ENCODE measurements at regions not wholly inside any gene's neighbourhood (a gene's known extent, or its start where the extent isn't known, plus 50 kb on each side); places are given as distances from the start of the nearest gene placed in this dataset.

GRCh38 chr13:40028446-40028845 lies 373.0 kb downstream of the COG6 start:
- Mint-ChIP-seq H3K4me1 (peaks cover 6 to 34% (median 22%) of the 10 kb centered on the region in 7 donors), H3K4me3 (no peak overlapping the region), H3K9me3 (peaks cover 0 to 4% (median 0%) of the 10 kb centered on the region in 11 donors), H3K27ac (no peak overlapping the region), H3K27me3 (peaks cover 0 to 35% (median 0%) of the 10 kb centered on the region in 5 donors), H3K36me3 (peaks cover 0 to 8% (median 0%) of the 10 kb centered on the region in 5 donors)
- H3K27ac ChIP-seq (ENCODE audit: low read depth, low read length), result no peak overlapping the region
- intact Hi-C loops (cut with micrococcal nuclease), result loop anchor here in 1 of 2 donors (5.0 kb wide), 5 partner anchors 34 to 454 kb away; no protein-coding TSS in a partner anchor
- ChIA-PET POLR2A (no interaction called here), CTCF (no interaction called here)
- ATAC-seq, result no peak
- no peaks in the 10 kb centered on the region for H3K27me3 ChIP-seq (ENCODE audit: control insufficient read depth in 2 of 2, insufficient read depth in 2 of 2, low read length in 2 of 2)
- no peak overlapping the region for H3K4me3 ChIP-seq (ENCODE audit: low read length)
- no peak for DNase-seq
- H3K4me1 ChIP-seq (ENCODE audit: control insufficient read depth in 2 of 2, insufficient read depth in 2 of 2, low read length in 2 of 2), result peaks cover 0 to 10% of the 10 kb centered on the region in 2 donors
- H3K9me3 ChIP-seq (ENCODE audit: control insufficient read depth in 2 of 3, low read length in 3 of 3), result no peaks in the 10 kb centered on the region
- H3K36me3 ChIP-seq (ENCODE audit: control insufficient read depth in 2 of 3, insufficient read depth in 3 of 3, low read length in 3 of 3), result no peaks in the 10 kb centered on the region

- peaks cover 6 to 19% (median 13%) of the 10 kb centered on the region in 7 donors for H3K4me1 Mint-ChIP-seq
- no peaks in the 10 kb centered on the region for H3K9me3 ChIP-seq (ENCODE audit: control insufficient read depth in 2 of 3, low read length in 3 of 3)
- H3K4me3 Mint-ChIP-seq, result no peak overlapping the region
- peaks cover 0 to 8% of the 10 kb centered on the region in 2 donors for H3K4me1 ChIP-seq (ENCODE audit: control insufficient read depth in 2 of 2, insufficient read depth in 2 of 2, low read length in 2 of 2)
- DNase-seq (no peak), ATAC-seq (no peak)
- ChIA-PET POLR2A (no interaction called here), CTCF (no interaction called here)
- intact Hi-C loops (cut with micrococcal nuclease), result no loop called here
- no peaks in the 10 kb centered on the region for H3K36me3 ChIP-seq (ENCODE audit: control insufficient read depth in 2 of 3, insufficient read depth in 3 of 3, low read length in 3 of 3)
- peaks cover 0 to 8% (median 0%) of the 10 kb centered on the region in 5 donors for H3K36me3 Mint-ChIP-seq
- no peak overlapping the region for H3K27ac Mint-ChIP-seq
- H3K27ac ChIP-seq (ENCODE audit: low read depth, low read length), result no peak overlapping the region
- H3K4me3 ChIP-seq (ENCODE audit: low read length), result no peak overlapping the region
- peaks cover 0 to 17% (median 0%) of the 10 kb centered on the region in 5 donors for H3K27me3 Mint-ChIP-seq
- H3K9me3 Mint-ChIP-seq, result peaks cover 0 to 4% (median 0%) of the 10 kb centered on the region in 11 donors
- no peaks in the 10 kb centered on the region for H3K27me3 ChIP-seq (ENCODE audit: control insufficient read depth in 2 of 2, insufficient read depth in 2 of 2, low read length in 2 of 2)
Measured at GRCh38 chr13:40031031-40031430, 375.6 kb downstream of the COG6 start.

- H3K27me3 Mint-ChIP-seq, result peaks cover 0 to 52% (median 0%) of the 10 kb centered on the region in 5 donors
- DNase-seq, result no peak
- no peak for ATAC-seq
- ChIA-PET CTCF (no interaction called here), POLR2A (no interaction called here)
- H3K9me3 Mint-ChIP-seq, result peaks cover 0 to 4% (median 0%) of the 10 kb centered on the region in 11 donors
- H3K4me3 Mint-ChIP-seq, result no peak overlapping the region
- Histone ChIP-seq H3K27me3 (ENCODE audit: control insufficient read depth in 2 of 2, insufficient read depth in 2 of 2, low read length in 2 of 2) (no peaks in the 10 kb centered on the region), H3K27ac (ENCODE audit: low read depth, low read length) (no peak overlapping the region), H3K36me3 (ENCODE audit: control insufficient read depth in 2 of 3, insufficient read depth in 3 of 3, low read length in 3 of 3) (no peaks in the 10 kb centered on the region), H3K4me3 (ENCODE audit: low read length) (no peak overlapping the region), H3K4me1 (ENCODE audit: control insufficient read depth in 2 of 2, insufficient read depth in 2 of 2, low read length in 2 of 2) (no peaks in the 10 kb centered on the region), H3K9me3 (ENCODE audit: control insufficient read depth in 2 of 3, low read length in 3 of 3) (no peaks in the 10 kb centered on the region)
- peaks cover 0 to 5% (median 0%) of the 10 kb centered on the region in 5 donors for H3K36me3 Mint-ChIP-seq
- no peak overlapping the region for H3K27ac Mint-ChIP-seq
- H3K4me1 Mint-ChIP-seq, result no peaks in the 10 kb centered on the region
- intact Hi-C loops (cut with micrococcal nuclease), result no loop called here
Measured at GRCh38 chr13:40039061-40039460, 383.6 kb downstream of the COG6 start.

- Histone ChIP-seq H3K4me1 (ENCODE audit: control insufficient read depth in 2 of 2, insufficient read depth in 2 of 2, low read length in 2 of 2) (no peaks in the 10 kb centered on the region), H3K4me3 (ENCODE audit: low read length) (no peak overlapping the region), H3K27me3 (ENCODE audit: control insufficient read depth in 2 of 2, insufficient read depth in 2 of 2, low read length in 2 of 2) (no peaks in the 10 kb centered on the region), H3K27ac (ENCODE audit: low read depth, low read length) (no peak overlapping the region), H3K9me3 (ENCODE audit: control insufficient read depth in 2 of 3, low read length in 3 of 3) (no peaks in the 10 kb centered on the region), H3K36me3 (ENCODE audit: control insufficient read depth in 2 of 3, insufficient read depth in 3 of 3, low read length in 3 of 3) (no peaks in the 10 kb centered on the region)
- Mint-ChIP-seq H3K9me3 (peaks cover 0 to 4% (median 0%) of the 10 kb centered on the region in 11 donors), H3K36me3 (peaks cover 0 to 1% (median 0%) of the 10 kb centered on the region in 5 donors), H3K4me1 (peaks cover 0 to 3% (median 0%) of the 10 kb centered on the region in 7 donors), H3K27ac (no peak overlapping the region), H3K4me3 (no peak overlapping the region), H3K27me3 (peaks cover 0 to 60% (median 5%) of the 10 kb centered on the region in 5 donors)
- no peak for ATAC-seq
- ChIA-PET CTCF (no interaction called here), POLR2A (no interaction called here)
- intact Hi-C loops (cut with micrococcal nuclease), result no loop called here
- DNase-seq, result no peak
Measured at GRCh38 chr13:40042991-40043390, 387.5 kb downstream of the COG6 start.

GRCh38 chr13:40043764-40044163 lies 388.3 kb downstream of the COG6 start:
- intact Hi-C loops (cut with micrococcal nuclease), result no loop called here
- Mint-ChIP-seq H3K4me3 (no peak overlapping the region), H3K27ac (no peak overlapping the region), H3K27me3 (peaks cover 0 to 56% (median 5%) of the 10 kb centered on the region in 5 donors), H3K36me3 (peaks cover 0 to 1% (median 0%) of the 10 kb centered on the region in 5 donors), H3K9me3 (peaks cover 0 to 4% (median 0%) of the 10 kb centered on the region in 11 donors), H3K4me1 (peaks cover 0 to 9% (median 3%) of the 10 kb centered on the region in 7 donors)
- H3K27me3 ChIP-seq (ENCODE audit: control insufficient read depth in 2 of 2, insufficient read depth in 2 of 2, low read length in 2 of 2), result no peaks in the 10 kb centered on the region
- DNase-seq (no peak), ATAC-seq (no peak)
- POLR2A ChIA-PET, result interaction anchor here (0.6 kb wide), 1 partner anchor 70 kb away, joined by 3 read pairs; no protein-coding TSS in a partner anchor
- no peak overlapping the region for H3K4me3 ChIP-seq (ENCODE audit: low read length)
- CTCF ChIA-PET, result no interaction called here
- no peaks in the 10 kb centered on the region for H3K4me1 ChIP-seq (ENCODE audit: control insufficient read depth in 2 of 2, insufficient read depth in 2 of 2, low read length in 2 of 2)
- no peaks in the 10 kb centered on the region for H3K9me3 ChIP-seq (ENCODE audit: control insufficient read depth in 2 of 3, low read length in 3 of 3)
- H3K27ac ChIP-seq (ENCODE audit: low read depth, low read length), result no peak overlapping the region
- no peaks in the 10 kb centered on the region for H3K36me3 ChIP-seq (ENCODE audit: control insufficient read depth in 2 of 3, insufficient read depth in 3 of 3, low read length in 3 of 3)

GRCh38 chr13:40047322-40047771 lies 391.9 kb downstream of the COG6 start:
- H3K27ac ChIP-seq (ENCODE audit: low read depth, low read length), result no peak overlapping the region
- H3K27ac Mint-ChIP-seq, result no peak overlapping the region
- no peaks in the 10 kb centered on the region for H3K27me3 ChIP-seq (ENCODE audit: control insufficient read depth in 2 of 2, insufficient read depth in 2 of 2, low read length in 2 of 2)
- H3K36me3 ChIP-seq (ENCODE audit: control insufficient read depth in 2 of 3, insufficient read depth in 3 of 3, low read length in 3 of 3), result no peaks in the 10 kb centered on the region
- peaks cover 0 to 46% (median 5%) of the 10 kb centered on the region in 5 donors for H3K27me3 Mint-ChIP-seq
- H3K4me3 ChIP-seq (ENCODE audit: low read length), result no peak overlapping the region
- CTCF ChIA-PET, result no interaction called here
- POLR2A ChIA-PET, result interaction anchor here (0.7 kb wide), 1 partner anchor 70 kb away, joined by 3 read pairs; no protein-coding TSS in a partner anchor
- no peak overlapping the region for H3K4me3 Mint-ChIP-seq
- no peaks in the 10 kb centered on the region for H3K4me1 ChIP-seq (ENCODE audit: control insufficient read depth in 2 of 2, insufficient read depth in 2 of 2, low read length in 2 of 2)
- peaks cover 0 to 9% (median 3%) of the 10 kb centered on the region in 7 donors for H3K4me1 Mint-ChIP-seq
- no peak for DNase-seq
- intact Hi-C loops (cut with micrococcal nuclease), result no loop called here
- no peaks in the 10 kb centered on the region for H3K9me3 ChIP-seq (ENCODE audit: control insufficient read depth in 2 of 3, low read length in 3 of 3)
- ATAC-seq, result no peak
- peaks cover 0 to 4% (median 0%) of the 10 kb centered on the region in 5 donors for H3K36me3 Mint-ChIP-seq
- H3K9me3 Mint-ChIP-seq, result peaks cover 0 to 4% (median 0%) of the 10 kb centered on the region in 11 donors

GRCh38 chr13:40048551-40048950 lies 393.1 kb downstream of the COG6 start:
- no peaks in the 10 kb centered on the region for H3K9me3 ChIP-seq (ENCODE audit: control insufficient read depth in 2 of 3, low read length in 3 of 3)
- no peak overlapping the region for H3K27ac ChIP-seq (ENCODE audit: low read depth, low read length)
- POLR2A ChIA-PET, result no interaction called here
- CTCF ChIA-PET, result interaction anchor here (0.7 kb wide), 1 partner anchor 42 kb away, joined by 3 read pairs; no protein-coding TSS in a partner anchor
- Mint-ChIP-seq H3K27me3 (peaks cover 0 to 38% (median 5%) of the 10 kb centered on the region in 5 donors), H3K4me3 (no peak overlapping the region), H3K36me3 (peaks cover 0 to 5% (median 1%) of the 10 kb centered on the region in 5 donors), H3K27ac (no peak overlapping the region), H3K4me1 (peaks cover 0 to 9% (median 3%) of the 10 kb centered on the region in 7 donors), H3K9me3 (peaks cover 0 to 7% (median 3%) of the 10 kb centered on the region in 11 donors)
- ATAC-seq, result no peak
- H3K4me3 ChIP-seq (ENCODE audit: low read length), result no peak overlapping the region
- no peaks in the 10 kb centered on the region for H3K27me3 ChIP-seq (ENCODE audit: control insufficient read depth in 2 of 2, insufficient read depth in 2 of 2, low read length in 2 of 2)
- no peaks in the 10 kb centered on the region for H3K36me3 ChIP-seq (ENCODE audit: control insufficient read depth in 2 of 3, insufficient read depth in 3 of 3, low read length in 3 of 3)
- intact Hi-C loops (cut with micrococcal nuclease), result no loop called here
- DNase-seq, result no peak
- H3K4me1 ChIP-seq (ENCODE audit: control insufficient read depth in 2 of 2, insufficient read depth in 2 of 2, low read length in 2 of 2), result no peaks in the 10 kb centered on the region

Data from naive thymus-derived CD4-positive, alpha-beta T cell (primary cell).